ENCODE measurements at regions not wholly inside any gene's neighbourhood (a gene's known extent, or its start where the extent isn't known, plus 50 kb on each side); places are given as distances from the start of the nearest gene placed in this dataset.

DNA sequence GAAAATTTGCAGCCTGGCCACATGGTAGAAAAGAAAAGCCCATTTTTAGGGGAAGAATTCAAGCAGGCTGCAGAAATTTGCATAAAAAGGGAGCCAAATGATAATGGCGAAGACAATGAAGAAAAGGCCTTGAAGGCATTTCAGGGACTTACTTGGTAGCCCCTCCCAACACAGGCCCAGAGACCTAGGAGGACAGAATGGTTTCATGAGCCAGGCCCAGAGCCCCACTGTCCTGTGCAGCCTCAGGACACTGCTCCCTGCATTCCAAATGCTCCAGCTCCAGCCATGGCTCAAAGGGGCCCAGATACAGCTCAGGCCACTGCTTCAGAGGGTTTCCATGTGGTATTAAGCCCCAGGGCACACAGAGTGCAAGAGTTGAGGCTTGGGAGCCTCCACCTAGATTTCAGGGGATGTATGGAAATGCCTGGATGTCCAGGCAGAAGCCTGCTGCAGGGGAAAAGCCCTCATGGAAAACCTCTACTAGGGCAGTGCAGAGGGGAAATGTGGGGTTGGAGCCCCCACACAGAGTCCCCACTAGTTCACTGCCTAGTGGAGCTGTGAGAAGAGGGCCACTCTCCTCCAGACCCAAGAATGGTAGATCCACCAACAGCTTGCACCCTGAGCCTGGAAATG lies 271.7 kb upstream of the KLF3 start:
- Histone ChIP-seq H3K79me2 (ENCODE audit: insufficient read depth, low read depth) (no peaks in the 10 kb centered on the region), H3K36me3 (ENCODE audit: insufficient read depth) (no peaks in the 10 kb centered on the region), H3K4me1 (ENCODE audit: low read depth, poor library complexity, severe bottlenecking) (no peaks in the 10 kb centered on the region), H3K4me2 (no peak overlapping the region), H4K20me1 (ENCODE audit: insufficient read depth) (no peaks in the 10 kb centered on the region), H3K27me3 (ENCODE audit: insufficient read depth, low read depth) (no peaks in the 10 kb centered on the region), H3K4me3 (IDR thresholded peaks at IDR 0.05; ENCODE audit: insufficient read depth, low read depth, low read length) (no peak overlapping the region), H3K27ac (no peak overlapping the region), H3K9ac (no peak overlapping the region), H2AFZ (ENCODE audit: low read depth) (no peak overlapping the region)
- TF ChIP-seq, protein P1, sequence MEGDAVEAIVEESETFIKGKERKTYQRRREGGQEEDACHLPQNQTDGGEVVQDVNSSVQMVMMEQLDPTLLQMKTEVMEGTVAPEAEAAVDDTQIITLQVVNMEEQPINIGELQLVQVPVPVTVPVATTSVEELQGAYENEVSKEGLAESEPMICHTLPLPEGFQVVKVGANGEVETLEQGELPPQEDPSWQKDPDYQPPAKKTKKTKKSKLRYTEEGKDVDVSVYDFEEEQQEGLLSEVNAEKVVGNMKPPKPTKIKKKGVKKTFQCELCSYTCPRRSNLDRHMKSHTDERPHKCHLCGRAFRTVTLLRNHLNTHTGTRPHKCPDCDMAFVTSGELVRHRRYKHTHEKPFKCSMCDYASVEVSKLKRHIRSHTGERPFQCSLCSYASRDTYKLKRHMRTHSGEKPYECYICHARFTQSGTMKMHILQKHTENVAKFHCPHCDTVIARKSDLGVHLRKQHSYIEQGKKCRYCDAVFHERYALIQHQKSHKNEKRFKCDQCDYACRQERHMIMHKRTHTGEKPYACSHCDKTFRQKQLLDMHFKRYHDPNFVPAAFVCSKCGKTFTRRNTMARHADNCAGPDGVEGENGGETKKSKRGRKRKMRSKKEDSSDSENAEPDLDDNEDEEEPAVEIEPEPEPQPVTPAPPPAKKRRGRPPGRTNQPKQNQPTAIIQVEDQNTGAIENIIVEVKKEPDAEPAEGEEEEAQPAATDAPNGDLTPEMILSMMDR (conservative IDR thresholded peaks at IDR 0.05; ENCODE audit: low read depth, low read length), result no peak

DNA sequence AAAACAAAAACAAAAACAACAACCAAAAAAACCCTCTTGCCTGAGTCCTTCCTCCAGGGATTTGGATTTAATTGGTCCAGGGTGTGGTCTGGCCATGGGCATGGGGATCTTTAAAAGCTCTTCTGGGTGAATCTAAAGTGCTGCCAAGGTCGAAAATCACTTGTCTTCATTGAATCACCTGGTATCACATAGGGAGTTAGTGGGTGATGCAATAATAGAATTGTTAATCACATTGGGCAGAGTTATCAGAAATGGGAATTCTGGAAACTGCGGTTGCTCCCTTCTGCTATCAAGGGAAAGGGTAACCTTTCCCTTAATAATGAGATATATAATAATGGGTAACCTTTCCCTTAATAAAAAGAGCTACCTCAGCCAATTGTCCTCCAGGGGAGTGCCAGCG lies 267.9 kb upstream of the KLF3 start:
- H3K79me2 ChIP-seq (ENCODE audit: insufficient read depth, low read depth), result no peaks in the 10 kb centered on the region
- TF ChIP-seq, protein P1 (conservative IDR thresholded peaks at IDR 0.05; ENCODE audit: low read depth, low read length), result no peak
- H3K27ac ChIP-seq, result no peak overlapping the region
- H3K9ac ChIP-seq, result no peak overlapping the region
- no peak overlapping the region for H3K4me2 ChIP-seq
- H4K20me1 ChIP-seq (ENCODE audit: insufficient read depth), result no peaks in the 10 kb centered on the region
- no peaks in the 10 kb centered on the region for H3K4me1 ChIP-seq (ENCODE audit: low read depth, poor library complexity, severe bottlenecking)
- no peaks in the 10 kb centered on the region for H3K36me3 ChIP-seq (ENCODE audit: insufficient read depth)
- no peak overlapping the region for H3K4me3 ChIP-seq (IDR thresholded peaks at IDR 0.05; ENCODE audit: insufficient read depth, low read depth, low read length)
- no peaks in the 10 kb centered on the region for H3K27me3 ChIP-seq (ENCODE audit: insufficient read depth, low read depth)
- H2AFZ ChIP-seq (ENCODE audit: low read depth), result no peak overlapping the region

DNA sequence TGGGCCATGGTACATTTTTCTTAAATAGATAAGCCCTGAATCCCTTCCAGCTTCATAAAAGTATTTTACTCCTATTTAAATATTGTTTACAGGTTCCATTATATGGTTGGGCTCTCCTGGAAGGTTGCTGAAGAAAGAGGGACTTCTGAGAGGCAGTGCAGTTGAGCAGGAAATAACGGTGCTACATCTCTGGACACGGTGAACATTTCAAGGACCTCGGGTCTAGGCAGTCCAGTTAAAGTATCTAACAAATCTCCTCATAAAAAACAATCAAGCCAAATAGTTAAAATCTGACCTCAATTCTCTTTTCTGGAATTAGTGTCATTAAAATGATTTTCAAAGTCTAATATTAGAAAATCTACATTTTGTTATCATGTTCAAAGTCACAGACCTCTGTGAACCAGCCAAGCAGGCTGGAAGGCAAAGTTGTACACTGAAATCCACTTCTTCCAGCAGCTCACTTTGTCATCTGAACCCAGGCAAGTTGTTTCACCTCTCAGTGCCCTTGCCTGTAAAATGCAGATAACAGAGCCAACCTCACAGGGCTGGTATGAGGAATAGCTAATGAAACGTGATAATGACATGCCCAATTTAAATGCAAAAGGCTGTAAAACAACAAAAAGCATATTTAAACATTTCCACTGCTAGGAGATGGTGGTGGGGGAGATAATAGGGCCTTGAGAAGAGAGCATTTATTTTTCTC lies 267.0 kb upstream of the KLF3 start:
- no peak overlapping the region for H3K27ac ChIP-seq
- TF ChIP-seq, protein P1 (conservative IDR thresholded peaks at IDR 0.05; ENCODE audit: low read depth, low read length), result no peak
- H4K20me1 ChIP-seq (ENCODE audit: insufficient read depth), result no peaks in the 10 kb centered on the region
- no peak overlapping the region for H3K9ac ChIP-seq
- no peak overlapping the region for H2AFZ ChIP-seq (ENCODE audit: low read depth)
- H3K4me1 ChIP-seq (ENCODE audit: low read depth, poor library complexity, severe bottlenecking), result no peaks in the 10 kb centered on the region
- no peaks in the 10 kb centered on the region for H3K79me2 ChIP-seq (ENCODE audit: insufficient read depth, low read depth)
- H3K4me2 ChIP-seq, result no peak overlapping the region
- H3K36me3 ChIP-seq (ENCODE audit: insufficient read depth), result no peaks in the 10 kb centered on the region
- H3K4me3 ChIP-seq (IDR thresholded peaks at IDR 0.05; ENCODE audit: insufficient read depth, low read depth, low read length), result no peak overlapping the region
- no peaks in the 10 kb centered on the region for H3K27me3 ChIP-seq (ENCODE audit: insufficient read depth, low read depth)

DNA sequence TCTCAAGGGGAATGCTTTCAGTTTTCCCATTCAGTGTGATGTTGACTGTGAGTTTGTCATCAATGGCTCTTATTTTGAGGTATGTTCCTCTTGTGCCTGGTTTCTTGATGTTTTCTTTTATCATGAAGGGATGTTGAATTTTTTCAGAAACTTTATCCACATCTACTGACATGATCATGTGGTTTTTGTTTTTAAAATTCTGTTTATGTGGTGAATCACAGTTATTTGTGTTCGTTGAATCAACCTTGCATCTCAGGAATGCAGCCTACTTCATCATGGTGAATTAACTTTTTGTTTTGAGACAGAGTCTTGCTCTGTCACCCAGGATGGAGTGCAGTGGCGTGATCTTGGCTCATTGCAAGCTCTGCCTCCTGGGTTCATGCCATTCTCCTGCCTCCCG lies 263.1 kb upstream of the KLF3 start:
- Histone ChIP-seq H3K4me3 (IDR thresholded peaks at IDR 0.05; ENCODE audit: insufficient read depth, low read depth, low read length) (no peak overlapping the region), H3K9ac (no peak overlapping the region), H4K20me1 (ENCODE audit: insufficient read depth) (no peaks in the 10 kb centered on the region), H3K79me2 (ENCODE audit: insufficient read depth, low read depth) (no peaks in the 10 kb centered on the region), H3K27ac (no peak overlapping the region), H2AFZ (ENCODE audit: low read depth) (no peak overlapping the region), H3K4me2 (no peak overlapping the region), H3K4me1 (ENCODE audit: low read depth, poor library complexity, severe bottlenecking) (no peaks in the 10 kb centered on the region), H3K27me3 (ENCODE audit: insufficient read depth, low read depth) (no peaks in the 10 kb centered on the region), H3K36me3 (ENCODE audit: insufficient read depth) (no peaks in the 10 kb centered on the region)
- TF ChIP-seq, protein P1 (conservative IDR thresholded peaks at IDR 0.05; ENCODE audit: low read depth, low read length), result no peak

Measured in KMS-11 (cell line).